PC-3 (cell line): ENCODE measurements at regions not wholly inside any gene's neighbourhood (a gene's known extent, or its start where the extent isn't known, plus 50 kb on each side); places are given as distances from the start of the nearest gene placed in this dataset.

Experiments used
- ATAC-seq: fragments of 200-7000 bp; cut with Tn5 transposase; 2 replicates; pipeline ENCODE4 v1.9.1; 2020; ENCODE audit warnings: mild to moderate bottlenecking, moderate library complexity
- BruUV-seq: library from RNA; stranded (reverse); fragments of 400-500 nt; replicated peaks from 2 replicates; lab custom pipeline; 2021; lab: Mats Ljungman, UMichigan
- CTCF ChIA-PET: fragments of 300-600 bp; sonication (Branson Sonifier 250); formaldehyde crosslinking; loops from one replicate; lab custom pipeline; 2022; ENCODE audit warnings: antibody characterized with exemption; lab: Charles Lee
- POLR2A ChIA-PET: fragments of 300-600 bp; sonication (Branson Sonifier 250); formaldehyde crosslinking; loops from one replicate; lab custom pipeline; 2022; ENCODE audit warnings: antibody characterized with exemption; ENCODE audit not compliant: unreplicated experiment; lab: Charles Lee
- DNase-seq: peaks from one replicate; pipeline ENCODE4 v3.0.0-alpha.2; 2015
- H2AFZ ChIP-seq: fragments of 300-600 bp; sonication (generic); 2 replicates; pipeline ENCODE4 v1.6.0; 2016; ENCODE audit warnings: antibody characterized with exemption, low read length
- H3F3A ChIP-seq: fragments of 300-600 bp; sonication (generic); one replicate; pipeline ENCODE4 v1.6.0; 2017; ENCODE audit warnings: antibody characterized with exemption, low read length, control low read depth, mild to moderate bottlenecking; ENCODE audit not compliant: unreplicated experiment
- H3K27ac ChIP-seq: fragments of 300-600 bp; sonication (generic); 2 replicates; pipeline ENCODE4 v1.5.1; 2016; ENCODE audit warnings: mild to moderate bottlenecking, low read length
- H3K27me3 ChIP-seq: fragments of 300-600 bp; sonication (generic); 2 replicates; pipeline ENCODE4 v1.6.1; 2016; ENCODE audit warnings: low read length, mixed read lengths
- H3K36me3 ChIP-seq: fragments of 300-600 bp; sonication (generic); 2 replicates; pipeline ENCODE4 v1.6.1; 2016; ENCODE audit warnings: low read depth, mixed run types, low read length, mixed read lengths
- H3K4me1 ChIP-seq: fragments of 300-600 bp; sonication (generic); 2 replicates; pipeline ENCODE4 v1.5.1; 2016; ENCODE audit warnings: low read length; ENCODE audit not compliant: insufficient read depth
- H3K4me2 ChIP-seq: fragments of 300-600 bp; sonication (generic); 2 replicates; pipeline ENCODE4 v1.6.0; 2016; ENCODE audit warnings: low read length
- H3K4me3 ChIP-seq: fragments of 300-600 bp; sonication (generic); 2 replicates; pipeline ENCODE4 v1.5.1; 2016; ENCODE audit warnings: mild to moderate bottlenecking, low read length, mixed read lengths
- H3K79me2 ChIP-seq: fragments of 300-600 bp; sonication (generic); 2 replicates; pipeline ENCODE4 v1.6.1; 2017; ENCODE audit warnings: low read length, mixed read lengths
- H3K9ac ChIP-seq: fragments of 300-600 bp; sonication (generic); 2 replicates; pipeline ENCODE4 v1.6.0; 2016; ENCODE audit warnings: mild to moderate bottlenecking, low read length
- H3K9me2 ChIP-seq: fragments of 300-600 bp; sonication (generic); replicated peaks from 2 replicates; pipeline ENCODE4 v1.6.1; 2016; ENCODE audit warnings: mixed run types, low read length, mixed read lengths
- H3K9me3 ChIP-seq: fragments of 300-600 bp; sonication (generic); 2 replicates; pipeline ENCODE4 v1.6.1; 2016; ENCODE audit warnings: low read length, mixed read lengths
- H4K20me1 ChIP-seq: fragments of 300-600 bp; sonication (generic); 2 replicates; pipeline ENCODE4 v1.6.1; 2016; ENCODE audit warnings: low read length, mixed read lengths
- EZH2 ChIP-seq: fragments of 300-600 bp; sonication (generic); IDR thresholded peaks from one replicate; pipeline ENCODE4 v1.6.1; 2017; ENCODE audit warnings: antibody characterized with exemption, mild to moderate bottlenecking, low read length; ENCODE audit not compliant: unreplicated experiment
- EZH2phosphoT487 ChIP-seq: fragments of 300-600 bp; sonication (generic); IDR thresholded peaks from 2 replicates; pipeline ENCODE4 v1.6.1; 2018; ENCODE audit warnings: mild to moderate bottlenecking, antibody characterized with exemption, low read length, borderline replicate concordance
- intact Hi-C: fragments of 100-400 bp; cut with micrococcal nuclease; formaldehyde crosslinking; loops from 2 replicates; pipeline ENCODE4 v1.9.0; 2023
- TF ChIP-seq, protein P1 (sequence below): fragments of 300-600 bp; sonication (generic); conservative IDR thresholded peaks from 2 replicates; pipeline ENCODE4 v1.5.1; 2017; ENCODE audit warnings: antibody characterized with exemption, low read depth, mild to moderate bottlenecking, low read length

DNA sequence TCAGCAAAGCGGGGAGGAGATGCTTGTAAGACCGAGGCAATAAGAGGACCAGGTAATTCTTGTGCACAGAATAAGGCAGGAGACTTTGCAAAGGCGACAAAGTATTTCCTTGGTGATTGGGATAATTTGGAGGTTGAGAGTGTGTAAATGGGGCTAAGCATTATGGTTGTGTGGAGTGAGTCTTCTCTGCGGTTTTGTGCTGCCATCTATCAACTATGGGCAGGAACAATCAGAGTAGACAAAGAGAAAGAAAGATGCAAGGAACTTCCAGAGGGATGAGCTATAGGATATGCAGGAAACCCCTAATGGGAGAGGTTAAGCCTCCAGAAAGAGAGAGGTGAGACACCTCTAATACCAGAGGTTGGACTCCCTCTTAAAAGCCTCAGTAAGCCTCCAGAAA, 339.8 kb downstream of the PAPSS1 start:
- H3K4me1 ChIP-seq = no peaks in the 10 kb centered on the region
- intact Hi-C loops = no loop called here
- no peak overlapping the region for H3K4me3 ChIP-seq
- H3K4me2 ChIP-seq = 0 out of 2 replicates have a peak overlapping the region, but pooled peaks have one; percentile 6
- ATAC-seq = no peak
- no peaks in the 10 kb centered on the region for H3K79me2 ChIP-seq
- no peak for DNase-seq
- no peak overlapping the region for H3K27ac ChIP-seq
- H3K9me3 ChIP-seq = no peaks in the 10 kb centered on the region
- H4K20me1 ChIP-seq = no peaks in the 10 kb centered on the region
- POLR2A ChIA-PET = no interaction called here
- H2AFZ ChIP-seq = no peak overlapping the region
- no peak overlapping the region for H3K9ac ChIP-seq
- no peaks in the 10 kb centered on the region for H3F3A ChIP-seq
- no peaks in the 10 kb centered on the region for H3K36me3 ChIP-seq
- BruUV-seq = no TSS peak
- H3K9me2 ChIP-seq = no peaks in the 10 kb centered on the region
- no peaks in the 10 kb centered on the region for H3K27me3 ChIP-seq
- CTCF ChIA-PET = interaction anchor here (0.6 kb wide), 1 partner anchor 12 kb away, joined by 4 read pairs; no protein-coding TSS in a partner anchor
- TF ChIP-seq, protein P1, sequence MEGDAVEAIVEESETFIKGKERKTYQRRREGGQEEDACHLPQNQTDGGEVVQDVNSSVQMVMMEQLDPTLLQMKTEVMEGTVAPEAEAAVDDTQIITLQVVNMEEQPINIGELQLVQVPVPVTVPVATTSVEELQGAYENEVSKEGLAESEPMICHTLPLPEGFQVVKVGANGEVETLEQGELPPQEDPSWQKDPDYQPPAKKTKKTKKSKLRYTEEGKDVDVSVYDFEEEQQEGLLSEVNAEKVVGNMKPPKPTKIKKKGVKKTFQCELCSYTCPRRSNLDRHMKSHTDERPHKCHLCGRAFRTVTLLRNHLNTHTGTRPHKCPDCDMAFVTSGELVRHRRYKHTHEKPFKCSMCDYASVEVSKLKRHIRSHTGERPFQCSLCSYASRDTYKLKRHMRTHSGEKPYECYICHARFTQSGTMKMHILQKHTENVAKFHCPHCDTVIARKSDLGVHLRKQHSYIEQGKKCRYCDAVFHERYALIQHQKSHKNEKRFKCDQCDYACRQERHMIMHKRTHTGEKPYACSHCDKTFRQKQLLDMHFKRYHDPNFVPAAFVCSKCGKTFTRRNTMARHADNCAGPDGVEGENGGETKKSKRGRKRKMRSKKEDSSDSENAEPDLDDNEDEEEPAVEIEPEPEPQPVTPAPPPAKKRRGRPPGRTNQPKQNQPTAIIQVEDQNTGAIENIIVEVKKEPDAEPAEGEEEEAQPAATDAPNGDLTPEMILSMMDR = no peak
- TF ChIP-seq EZH2phosphoT487 (no peak), EZH2 (no peak)

DNA sequence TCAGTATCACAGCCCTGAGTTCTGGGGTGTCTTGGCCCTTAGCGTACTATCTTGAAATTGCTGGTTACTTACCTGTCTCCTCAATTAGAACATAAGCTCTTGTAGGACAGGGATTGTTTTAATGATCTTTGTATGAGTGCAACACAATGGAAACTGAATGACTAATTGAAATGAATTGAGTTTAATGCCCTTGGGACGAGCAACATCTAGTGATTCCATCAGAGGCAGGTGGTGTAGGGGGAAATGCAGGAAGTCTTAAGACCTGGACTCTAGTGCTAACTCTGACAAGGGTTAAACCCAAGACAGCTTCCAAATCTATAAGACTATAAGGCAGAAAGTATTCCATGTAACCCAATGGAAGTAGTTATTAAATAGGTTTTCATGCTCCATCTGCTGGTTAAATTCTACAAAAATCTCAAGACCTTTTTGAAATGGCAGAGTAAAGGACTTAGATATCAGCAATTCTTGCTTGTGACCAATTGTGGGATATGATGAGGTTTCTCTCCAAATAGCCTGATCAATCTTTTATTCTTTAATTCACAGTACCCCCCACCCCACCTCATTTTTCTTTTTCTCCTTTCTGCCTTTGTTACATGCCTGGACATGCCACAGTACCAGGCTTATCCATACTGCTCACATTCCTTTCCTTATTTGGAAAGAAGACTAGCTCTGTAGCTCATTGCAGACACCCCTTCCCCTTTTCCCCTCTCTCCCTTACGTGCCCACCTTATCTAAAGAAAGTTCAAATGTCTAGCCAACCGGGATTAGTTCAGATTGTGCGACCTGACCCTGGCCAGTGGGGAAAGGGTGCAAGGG, 340.8 kb downstream of the PAPSS1 start:
- no peaks in the 10 kb centered on the region for H3K9me3 ChIP-seq
- ATAC-seq (no peak), DNase-seq (peak; percentile 4)
- no peak overlapping the region for H3K27ac ChIP-seq
- H4K20me1 ChIP-seq = no peaks in the 10 kb centered on the region
- H3K9me2 ChIP-seq = no peaks in the 10 kb centered on the region
- H3K4me2 ChIP-seq = no peak overlapping the region
- TF ChIP-seq EZH2 (no peak), EZH2phosphoT487 (no peak)
- TF ChIP-seq, protein P1 = peak; percentile 14; the same call in 1 of the 2 replicates
- ChIA-PET POLR2A (no interaction called here), CTCF (no interaction called here)
- intact Hi-C loops = no loop called here
- no peaks in the 10 kb centered on the region for H3F3A ChIP-seq
- no peak overlapping the region for H2AFZ ChIP-seq
- no peak overlapping the region for H3K4me3 ChIP-seq
- no peaks in the 10 kb centered on the region for H3K4me1 ChIP-seq
- H3K9ac ChIP-seq = no peak overlapping the region
- no peaks in the 10 kb centered on the region for H3K27me3 ChIP-seq
- BruUV-seq = no TSS peak
- no peaks in the 10 kb centered on the region for H3K79me2 ChIP-seq
- H3K36me3 ChIP-seq = no peaks in the 10 kb centered on the region

DNA sequence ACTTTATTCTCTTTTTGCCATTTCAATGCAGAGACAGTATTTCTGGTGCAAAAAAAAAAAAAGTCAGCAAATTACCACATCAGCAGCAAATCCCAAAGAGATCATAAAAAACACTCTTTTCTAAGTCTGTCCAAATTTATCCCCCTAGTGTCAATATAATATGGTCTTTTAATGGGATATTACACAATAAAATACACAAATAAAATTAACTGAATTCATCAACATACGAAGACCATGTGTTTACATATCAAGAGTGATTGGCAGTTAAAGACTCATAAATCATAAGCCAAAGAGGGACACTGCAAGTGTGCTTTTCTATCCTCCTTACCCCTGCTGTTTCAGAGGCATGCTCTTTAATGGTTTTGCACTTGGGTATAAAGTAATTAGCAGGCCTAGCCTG, 340.2 kb upstream of the DKK2 start:
- no peaks in the 10 kb centered on the region for H3K27me3 ChIP-seq
- intact Hi-C loops = no loop called here
- no peak overlapping the region for H3K27ac ChIP-seq
- H3K9ac ChIP-seq = no peak overlapping the region
- BruUV-seq = no TSS peak
- no peaks in the 10 kb centered on the region for H3K36me3 ChIP-seq
- no peaks in the 10 kb centered on the region for H4K20me1 ChIP-seq
- H3K9me3 ChIP-seq = no peaks in the 10 kb centered on the region
- ChIA-PET POLR2A (no interaction called here), CTCF (no interaction called here)
- H3K79me2 ChIP-seq = no peaks in the 10 kb centered on the region
- H3K4me2 ChIP-seq = no peak overlapping the region
- no peaks in the 10 kb centered on the region for H3K9me2 ChIP-seq
- H2AFZ ChIP-seq = no peak overlapping the region
- H3F3A ChIP-seq = no peaks in the 10 kb centered on the region
- H3K4me1 ChIP-seq = no peaks in the 10 kb centered on the region
- no peak for TF ChIP-seq EZH2
- no peak for TF ChIP-seq EZH2phosphoT487
- TF ChIP-seq, protein P1 = no peak
- H3K4me3 ChIP-seq = no peak overlapping the region
- DNase-seq (no peak), ATAC-seq (no peak)
